KMS-11 (cell line): ENCODE measurements at regions not wholly inside any gene's neighbourhood (a gene's known extent, or its start where the extent isn't known, plus 50 kb on each side); places are given as distances from the start of the nearest gene placed in this dataset.

Experiments
- H2AFZ ChIP-seq: fragments of 200-600 bp; sonication (generic); 2 replicates; pipeline ENCODE4 v1.6.1; 2016; ENCODE audit warnings: antibody characterized with exemption, mixed run types, low read depth
- H3K27ac ChIP-seq: fragments of 200-600 bp; sonication (generic); 2 replicates; pipeline ENCODE4 v1.6.1; 2016; ENCODE audit warnings: mild to moderate bottlenecking, mixed run types
- H3K27me3 ChIP-seq: fragments of 200-600 bp; sonication (generic); 2 replicates; pipeline ENCODE4 v1.6.1; 2017; ENCODE audit warnings: mild to moderate bottlenecking, low read depth, mixed run types, moderate library complexity; ENCODE audit not compliant: insufficient read depth
- H3K36me3 ChIP-seq: fragments of 200-600 bp; sonication (generic); 2 replicates; pipeline ENCODE4 v1.6.1; 2017; ENCODE audit warnings: mild to moderate bottlenecking, mixed run types; ENCODE audit not compliant: insufficient read depth
- H3K4me1 ChIP-seq: fragments of 200-600 bp; sonication (generic); 2 replicates; pipeline ENCODE4 v1.6.1; 2016; ENCODE audit warnings: mild to moderate bottlenecking, low read depth, mixed run types; ENCODE audit not compliant: poor library complexity, severe bottlenecking
- H3K4me2 ChIP-seq: fragments of 200-600 bp; sonication (generic); 2 replicates; pipeline ENCODE4 v1.7.0; 2016; ENCODE audit warnings: mild to moderate bottlenecking, mixed run types
- H3K4me3 ChIP-seq: fragments of 200-600 bp; sonication (generic); IDR thresholded peaks from 2 replicates; pipeline ENCODE4 v1.6.1; 2017; ENCODE audit warnings: low read depth, low read length, mixed read lengths; ENCODE audit not compliant: insufficient read depth
- H3K79me2 ChIP-seq: fragments of 200-600 bp; sonication (generic); 2 replicates; pipeline ENCODE4 v1.6.1; 2016; ENCODE audit warnings: low read depth, mixed run types; ENCODE audit not compliant: insufficient read depth
- H3K9ac ChIP-seq: fragments of 200-600 bp; sonication (generic); 2 replicates; pipeline ENCODE4 v1.6.1; 2016; ENCODE audit warnings: mild to moderate bottlenecking, mixed run types
- H4K20me1 ChIP-seq: fragments of 200-600 bp; sonication (generic); 2 replicates; pipeline ENCODE4 v1.6.1; 2016; ENCODE audit warnings: mild to moderate bottlenecking, mixed run types; ENCODE audit not compliant: insufficient read depth
- TF ChIP-seq, protein P1 (sequence below): fragments of 200-600 bp; sonication (generic); conservative IDR thresholded peaks from 2 replicates; pipeline ENCODE4 v1.6.1; 2017; ENCODE audit warnings: low read depth, mild to moderate bottlenecking, antibody characterized with exemption, low read length, moderate library complexity, mixed read lengths

DNA sequence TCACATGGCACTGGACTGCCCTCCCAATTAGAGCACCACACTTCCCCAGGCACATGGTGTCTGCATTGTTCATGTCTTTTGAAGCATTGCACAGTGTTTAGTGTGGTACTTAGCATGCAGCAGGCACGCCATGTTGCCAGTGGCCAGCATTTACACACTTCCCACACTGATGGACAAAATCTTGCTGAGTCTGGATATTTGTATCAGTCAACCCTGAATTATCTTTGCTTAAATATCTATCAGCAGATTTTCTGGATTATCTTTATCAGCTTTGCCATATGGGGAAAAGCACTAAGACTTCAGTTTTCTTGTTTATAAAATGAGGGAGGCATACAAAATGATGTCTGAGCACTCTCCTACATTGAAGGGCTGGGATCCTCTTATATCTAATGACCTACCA is 416.0 kb upstream of the MMADHC start:
- H3K27ac ChIP-seq: no peak overlapping the region
- no peak overlapping the region for H3K4me2 ChIP-seq
- peaks cover 12% of the 10 kb centered on the region for H3K4me1 ChIP-seq
- H3K79me2 ChIP-seq: no peaks in the 10 kb centered on the region
- H3K9ac ChIP-seq: no peak overlapping the region
- no peaks in the 10 kb centered on the region for H3K27me3 ChIP-seq
- TF ChIP-seq, protein P1, sequence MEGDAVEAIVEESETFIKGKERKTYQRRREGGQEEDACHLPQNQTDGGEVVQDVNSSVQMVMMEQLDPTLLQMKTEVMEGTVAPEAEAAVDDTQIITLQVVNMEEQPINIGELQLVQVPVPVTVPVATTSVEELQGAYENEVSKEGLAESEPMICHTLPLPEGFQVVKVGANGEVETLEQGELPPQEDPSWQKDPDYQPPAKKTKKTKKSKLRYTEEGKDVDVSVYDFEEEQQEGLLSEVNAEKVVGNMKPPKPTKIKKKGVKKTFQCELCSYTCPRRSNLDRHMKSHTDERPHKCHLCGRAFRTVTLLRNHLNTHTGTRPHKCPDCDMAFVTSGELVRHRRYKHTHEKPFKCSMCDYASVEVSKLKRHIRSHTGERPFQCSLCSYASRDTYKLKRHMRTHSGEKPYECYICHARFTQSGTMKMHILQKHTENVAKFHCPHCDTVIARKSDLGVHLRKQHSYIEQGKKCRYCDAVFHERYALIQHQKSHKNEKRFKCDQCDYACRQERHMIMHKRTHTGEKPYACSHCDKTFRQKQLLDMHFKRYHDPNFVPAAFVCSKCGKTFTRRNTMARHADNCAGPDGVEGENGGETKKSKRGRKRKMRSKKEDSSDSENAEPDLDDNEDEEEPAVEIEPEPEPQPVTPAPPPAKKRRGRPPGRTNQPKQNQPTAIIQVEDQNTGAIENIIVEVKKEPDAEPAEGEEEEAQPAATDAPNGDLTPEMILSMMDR: no peak
- H2AFZ ChIP-seq: no peak overlapping the region
- no peaks in the 10 kb centered on the region for H4K20me1 ChIP-seq
- no peak overlapping the region for H3K4me3 ChIP-seq
- no peaks in the 10 kb centered on the region for H3K36me3 ChIP-seq

DNA sequence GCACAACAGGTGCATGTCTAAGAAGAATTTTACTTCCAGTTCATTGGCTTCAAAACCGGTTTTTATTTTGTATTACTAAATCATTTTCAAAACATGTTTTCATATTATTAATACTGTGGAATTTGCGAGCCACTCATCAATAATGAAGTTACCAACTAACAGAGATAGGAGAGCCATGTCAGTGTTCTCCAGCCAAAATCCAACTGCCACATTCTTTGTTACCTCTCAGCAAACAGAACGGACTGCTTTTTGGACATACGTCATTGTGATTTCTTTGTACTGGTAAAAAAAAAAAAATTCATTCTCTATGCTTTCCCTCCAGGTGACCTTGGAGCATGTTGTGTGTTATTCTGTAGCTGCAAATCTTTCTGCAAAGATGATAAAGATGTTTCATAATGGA is 414.2 kb upstream of the MMADHC start:
- H2AFZ ChIP-seq: no peak overlapping the region
- H3K27ac ChIP-seq: no peak overlapping the region
- TF ChIP-seq, protein P1: no peak

DNA sequence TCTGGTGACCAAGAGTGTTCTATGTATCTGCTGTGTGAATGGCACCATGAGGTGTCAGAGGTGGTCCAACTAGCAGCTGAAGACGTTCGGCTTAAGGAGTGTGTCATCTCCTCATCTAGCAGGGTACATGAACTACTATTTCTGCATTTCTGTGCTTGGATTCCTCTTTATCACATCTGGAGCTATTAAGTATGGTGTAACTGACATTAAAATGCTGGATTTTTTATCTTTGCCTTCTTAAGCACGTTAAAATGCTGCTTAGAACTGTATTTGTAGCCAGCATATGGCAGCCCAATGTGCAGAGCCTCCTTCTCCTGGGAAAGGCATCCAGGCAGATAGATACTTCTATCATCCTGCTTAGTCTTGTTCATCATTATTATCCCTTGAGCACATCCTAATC is 409.3 kb upstream of the MMADHC start:
- Histone ChIP-seq H3K9ac (no peak overlapping the region), H3K4me2 (no peak overlapping the region), H2AFZ (no peak overlapping the region), H4K20me1 (no peaks in the 10 kb centered on the region), H3K79me2 (no peaks in the 10 kb centered on the region), H3K36me3 (no peaks in the 10 kb centered on the region), H3K27ac (no peak overlapping the region), H3K27me3 (no peaks in the 10 kb centered on the region), H3K4me1 (peaks cover 15% of the 10 kb centered on the region), H3K4me3 (no peak overlapping the region)
- TF ChIP-seq, protein P1: no peak

More for the DNA sequence above, 414.2 kb upstream of the MMADHC start:
- H3K36me3 ChIP-seq: no peaks in the 10 kb centered on the region
- H3K4me1 ChIP-seq: no peaks in the 10 kb centered on the region
- H3K9ac ChIP-seq: no peak overlapping the region
- no peaks in the 10 kb centered on the region for H3K27me3 ChIP-seq
- H3K4me3 ChIP-seq: no peak overlapping the region
- no peaks in the 10 kb centered on the region for H4K20me1 ChIP-seq
- H3K4me2 ChIP-seq: no peak overlapping the region
- no peaks in the 10 kb centered on the region for H3K79me2 ChIP-seq

DNA sequence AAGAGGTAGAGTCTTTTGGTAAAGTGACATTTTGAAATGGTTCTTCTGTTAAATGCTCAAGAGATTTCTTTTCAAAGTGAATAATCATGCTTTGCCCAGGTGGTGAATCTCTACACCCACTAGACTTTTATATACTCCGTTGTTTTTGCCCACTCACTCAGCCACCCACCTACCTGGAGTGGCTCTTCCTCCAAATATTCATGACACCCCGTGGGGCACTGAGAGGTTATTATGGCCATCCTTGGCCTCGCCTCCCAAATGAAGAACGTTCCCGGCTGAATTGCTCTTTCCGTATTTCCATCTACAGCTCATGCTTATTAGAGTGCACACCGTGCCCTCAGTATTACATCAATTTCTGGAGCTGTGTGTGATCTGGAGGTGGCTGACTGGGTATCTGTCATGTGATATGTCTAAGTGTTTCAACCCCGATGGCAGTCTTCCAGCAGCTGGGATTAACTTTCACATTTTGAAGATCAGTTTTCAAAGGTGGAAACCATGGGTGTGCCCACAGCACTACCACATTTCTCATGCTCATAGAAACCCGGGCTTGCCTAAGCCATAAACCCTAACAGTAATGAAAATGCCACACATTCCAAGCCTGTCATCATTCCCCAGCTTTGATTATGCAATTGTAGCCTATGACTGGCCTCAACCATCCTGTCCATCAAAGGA is 406.6 kb upstream of the MMADHC start:
- Histone ChIP-seq H3K27me3 (no peaks in the 10 kb centered on the region), H3K27ac (no peak overlapping the region), H2AFZ (no peak overlapping the region), H3K4me3 (no peak overlapping the region), H4K20me1 (no peaks in the 10 kb centered on the region), H3K4me2 (no peak overlapping the region), H3K36me3 (no peaks in the 10 kb centered on the region), H3K9ac (no peak overlapping the region), H3K4me1 (peaks cover 15% of the 10 kb centered on the region), H3K79me2 (no peaks in the 10 kb centered on the region)
- TF ChIP-seq, protein P1: no peak
